Stimulated activated CD8-positive, alpha-beta memory T cell treated with anti-CD3 and anti-CD28 coated beads, Interleukin-7, amount 100 ng/mL, for 4 hours (primary cell): ENCODE measurements at regions not wholly inside any gene's neighbourhood (a gene's known extent, or its start where the extent isn't known, plus 50 kb on each side); places are given as distances from the start of the nearest gene placed in this dataset.

Experiments used
- DNase-seq, 2 donors: peaks; one replicate each; pipeline ENCODE4 v3.0.0-alpha.2; 2020; ENCODE audit warnings: low read depth in 2 of 2

DNA sequence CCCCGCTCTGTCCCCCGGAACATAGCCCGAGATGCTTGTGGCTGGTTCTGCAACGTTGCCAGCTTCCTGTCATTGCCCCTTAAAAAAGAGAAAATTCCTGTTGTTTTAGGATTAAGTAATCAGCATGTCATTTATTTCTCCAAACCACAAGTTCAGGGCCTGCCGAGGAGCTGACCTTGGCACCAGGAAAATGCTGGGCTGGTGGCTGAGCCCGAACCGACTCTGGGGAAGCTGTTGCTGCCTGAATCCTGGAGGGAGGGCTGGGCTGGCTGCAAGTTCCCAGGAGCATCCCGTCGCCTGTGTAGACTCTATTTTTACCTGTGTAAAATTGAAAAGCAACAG, 130.9 kb upstream of the FOXF1 start:
- DNase-seq, result no peak

DNA sequence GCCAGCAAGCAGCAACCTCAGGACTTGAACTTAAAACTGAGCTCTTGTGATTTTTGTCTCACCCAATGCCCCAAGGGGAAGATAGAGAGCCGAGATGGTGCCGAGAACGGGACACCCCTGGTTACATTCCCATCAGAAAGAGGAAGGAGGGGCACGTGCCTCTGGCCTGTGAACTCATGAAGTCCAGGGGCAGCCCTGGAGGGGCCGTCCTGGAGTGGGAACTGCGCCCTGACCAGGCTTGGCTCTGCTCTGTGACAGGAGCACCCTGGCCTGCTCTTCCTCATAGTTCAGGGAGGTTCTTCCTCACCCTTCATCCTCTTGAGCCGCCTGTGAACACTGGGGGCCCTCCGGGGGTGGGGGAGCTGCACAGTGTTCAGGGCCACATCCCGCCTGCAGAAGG, 130.3 kb upstream of the FOXF1 start:
- DNase-seq, result no peak

DNA sequence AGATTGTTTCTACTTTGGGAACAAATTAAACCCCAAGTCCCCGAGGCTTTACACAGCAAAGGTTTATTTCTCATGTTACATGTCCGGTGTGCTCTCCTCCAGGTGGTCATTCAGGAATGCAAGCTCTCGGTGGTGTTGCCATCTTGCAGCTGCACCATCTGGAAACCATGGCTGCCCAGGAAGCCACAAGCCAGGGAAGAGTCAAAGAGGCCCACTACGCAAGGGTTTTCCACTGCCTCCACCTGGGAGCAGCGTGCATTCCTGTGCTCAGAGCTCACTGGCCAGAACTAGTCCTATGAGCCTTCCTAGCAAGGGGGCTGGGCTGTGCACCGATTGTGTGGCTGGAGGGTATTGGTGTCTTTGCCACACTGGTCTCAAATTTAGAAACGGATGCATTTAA, 128.8 kb upstream of the FOXF1 start:
- DNase-seq, result no peak

DNA sequence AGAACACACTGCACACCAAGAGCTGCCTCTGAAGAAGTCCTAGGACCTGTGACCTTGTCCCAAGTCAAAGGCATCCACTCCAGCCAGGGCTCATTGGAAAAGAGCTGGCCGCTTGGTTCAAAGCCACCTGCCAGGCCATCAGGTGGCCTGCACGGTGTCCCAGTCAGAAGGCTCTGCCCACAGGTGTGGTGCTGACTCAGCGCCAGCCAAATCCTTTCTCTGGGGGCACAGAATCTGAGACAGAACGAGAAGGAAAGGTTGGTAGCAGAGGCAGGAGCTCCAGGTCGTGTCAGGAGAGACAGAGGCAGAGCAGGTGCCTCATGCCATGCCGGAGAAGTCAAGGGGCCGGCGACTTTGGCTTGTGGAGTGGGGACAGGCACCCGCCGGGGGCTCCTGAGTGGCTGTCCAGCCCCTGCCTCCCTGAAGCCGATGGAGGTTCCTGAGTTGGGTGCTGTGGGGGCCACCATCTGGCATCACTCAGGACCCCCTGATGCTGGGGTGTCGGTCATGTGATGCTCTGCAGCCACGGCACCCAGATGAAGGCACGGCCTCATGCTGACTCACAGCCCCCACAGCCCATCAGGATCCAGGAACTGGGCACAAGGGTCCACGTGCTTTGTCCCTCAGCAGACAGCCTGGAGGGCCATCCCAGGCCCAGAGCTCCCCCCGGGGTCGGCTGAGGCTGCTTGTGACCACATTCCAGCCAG, 128.1 kb upstream of the FOXF1 start:
- DNase-seq, result no peak

DNA sequence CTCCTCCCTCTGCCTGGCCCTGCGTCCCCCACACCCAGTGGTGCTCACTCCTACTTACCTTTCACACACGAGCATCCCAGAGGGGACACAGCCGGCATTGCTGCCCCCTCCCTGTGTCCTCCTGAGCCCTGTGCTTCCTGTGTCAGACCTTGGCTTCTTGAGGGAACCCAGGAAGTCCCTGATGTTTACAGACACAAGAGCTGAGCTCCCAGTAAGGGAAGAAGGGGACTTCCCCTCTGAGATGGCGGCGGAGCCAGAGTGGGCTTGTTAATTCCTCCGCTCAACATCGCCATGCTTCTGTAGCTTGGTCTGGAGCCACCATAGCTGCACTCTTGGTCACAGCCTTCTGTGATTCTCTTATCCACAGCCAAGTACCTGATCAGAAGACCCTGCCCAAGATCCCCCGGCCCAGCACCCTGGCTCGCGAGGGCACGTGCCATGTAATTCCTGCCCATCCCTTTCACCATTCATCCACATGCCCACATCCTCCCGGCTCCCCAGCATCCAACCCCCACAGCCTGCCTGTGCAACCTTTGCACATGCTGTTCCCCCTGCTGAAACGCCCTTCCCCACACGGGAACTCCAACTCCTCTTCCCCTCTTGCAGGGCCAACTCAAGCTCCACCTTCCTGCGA, 127.4 kb upstream of the FOXF1 start:
- no peak for DNase-seq

DNA sequence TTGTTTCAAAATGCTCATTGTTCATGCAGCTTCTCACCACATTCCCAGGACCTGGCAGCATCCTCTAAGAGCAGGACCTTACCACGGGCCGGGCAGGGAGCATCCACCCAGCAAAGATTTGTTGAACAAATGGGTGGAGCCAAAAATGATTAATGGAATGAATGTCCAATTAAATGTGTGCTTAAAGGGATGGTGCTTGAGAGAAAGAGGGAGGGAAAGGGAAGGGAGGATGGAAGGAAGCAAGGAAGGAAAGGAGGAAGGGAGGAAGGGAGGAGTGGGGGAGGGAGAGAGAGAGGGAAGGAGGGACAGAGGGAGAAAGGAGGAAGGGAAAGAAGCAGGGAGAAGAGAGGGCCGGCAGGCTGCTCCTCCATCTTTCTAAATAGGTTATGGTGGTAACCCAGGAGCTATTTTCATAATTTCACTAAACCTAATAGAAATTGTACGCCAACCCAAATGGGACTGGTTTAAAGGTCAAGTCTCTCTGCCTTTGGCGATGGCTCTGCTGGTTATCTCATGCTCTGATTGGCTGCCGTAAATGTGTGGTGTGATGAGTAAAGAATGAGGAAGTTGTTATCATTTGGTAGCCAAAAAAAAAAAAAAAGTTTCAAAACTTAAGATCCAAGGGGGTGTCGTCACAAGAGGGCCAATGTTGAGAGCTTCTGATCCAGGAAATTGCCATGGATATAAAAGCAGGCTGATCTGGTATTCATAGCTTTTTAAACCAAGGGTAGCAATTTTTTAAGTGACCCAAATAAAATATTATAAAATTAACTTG, 126.7 kb upstream of the FOXF1 start:
- no peak for DNase-seq

DNA sequence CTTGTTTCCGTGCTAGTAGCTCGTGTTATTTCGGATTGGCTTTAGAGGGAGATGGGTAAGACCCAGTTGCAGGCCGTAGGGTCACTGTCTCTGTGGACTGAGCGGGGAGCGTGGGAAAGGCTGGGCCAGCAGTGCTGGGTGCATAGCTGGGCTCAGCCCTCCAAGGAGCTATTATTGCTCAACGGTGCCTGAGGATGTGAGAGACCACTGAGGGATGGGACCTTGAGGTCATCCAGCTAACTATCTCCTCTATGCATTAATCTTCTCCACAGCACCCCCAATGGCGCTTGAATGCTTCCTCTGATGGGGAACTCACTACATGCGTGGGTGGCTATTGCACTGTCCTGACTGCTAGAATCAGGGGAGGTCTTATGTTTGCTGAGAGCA, 126.1 kb upstream of the FOXF1 start:
- DNase-seq, result no peak

DNA sequence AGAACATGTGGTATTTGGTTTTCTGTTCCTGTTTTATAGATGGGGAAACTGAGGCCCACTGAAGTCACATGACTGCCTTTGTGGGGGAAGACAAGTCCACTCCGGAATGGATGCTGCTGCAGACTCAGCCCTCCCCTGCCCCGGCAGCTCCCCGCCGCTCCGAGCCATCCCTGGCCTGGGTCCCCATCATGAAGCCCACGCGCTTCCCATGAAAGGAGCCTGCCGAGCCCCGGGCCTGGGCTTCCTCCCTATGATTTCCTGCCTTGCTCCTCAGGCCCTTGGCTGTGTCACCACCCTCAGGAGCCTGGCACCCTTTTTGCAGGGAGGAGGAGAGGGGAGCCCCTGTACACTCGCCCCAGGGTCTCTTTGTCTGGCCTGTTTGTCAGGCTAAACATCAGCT, 125.3 kb upstream of the FOXF1 start:
- no peak for DNase-seq

DNA sequence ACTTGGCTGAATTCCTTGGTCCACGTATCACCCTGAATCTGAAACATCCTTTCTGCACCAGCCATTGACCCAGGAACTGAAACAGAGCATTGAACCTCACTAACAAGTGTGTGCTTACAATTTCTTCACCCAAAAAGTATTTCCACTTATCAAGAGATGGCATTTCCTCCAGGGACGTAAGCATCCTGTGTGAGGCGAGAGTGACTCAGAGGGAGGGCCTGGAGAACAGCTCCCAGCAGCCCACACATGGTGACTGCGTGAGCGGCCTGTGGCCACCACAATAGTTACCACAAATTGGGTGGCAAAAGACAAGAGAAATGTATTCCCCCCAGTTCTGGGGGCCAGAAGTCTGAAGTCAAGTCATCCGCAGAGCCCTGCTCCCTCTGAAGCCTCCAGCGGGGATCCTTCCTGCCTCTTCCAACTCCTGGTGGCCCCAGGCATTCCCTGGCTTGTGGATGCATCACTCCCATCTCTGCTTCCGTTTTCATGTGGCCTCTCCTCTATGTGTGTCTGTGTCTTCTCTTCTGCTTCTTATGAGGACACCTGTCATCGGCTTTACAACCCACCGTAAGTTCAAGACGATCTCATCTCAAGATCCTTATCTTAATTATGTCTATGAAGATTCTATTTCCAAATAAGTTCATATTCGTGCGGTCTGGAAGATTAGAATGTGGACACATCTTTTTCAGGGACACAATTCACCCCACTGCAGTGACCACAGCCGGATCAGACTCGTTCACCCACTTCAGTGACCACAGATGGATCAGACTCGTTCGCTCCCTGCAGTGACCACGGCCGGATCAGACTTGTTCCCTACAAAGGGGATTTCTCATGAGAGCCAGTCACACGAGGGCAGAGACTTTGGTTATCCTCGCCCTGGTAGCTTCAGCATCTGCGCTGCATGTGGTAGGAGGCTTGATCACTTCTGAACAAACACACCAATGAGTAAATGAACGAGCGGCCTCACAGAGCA, 122.6 kb upstream of the FOXF1 start:
- no peak for DNase-seq

DNA sequence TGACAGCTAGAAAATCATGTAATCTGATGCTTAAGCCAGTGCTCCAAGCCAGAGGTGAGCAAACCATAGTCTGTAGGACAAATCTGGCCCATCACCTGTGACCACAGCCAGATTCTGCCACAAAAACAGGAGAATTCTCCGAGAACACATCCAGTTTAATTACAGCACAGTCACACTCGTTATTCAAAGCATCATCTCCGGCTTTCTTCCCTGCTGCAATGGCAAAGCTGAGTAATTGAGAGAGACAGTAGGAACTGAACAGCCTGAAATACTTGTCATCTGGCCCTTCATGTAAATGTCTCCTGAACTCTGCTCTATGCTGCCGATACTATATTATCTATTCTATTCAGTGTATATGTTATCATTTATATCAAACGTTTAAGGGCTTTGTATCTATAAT, 121.4 kb upstream of the FOXF1 start:
- no peak for DNase-seq

DNA sequence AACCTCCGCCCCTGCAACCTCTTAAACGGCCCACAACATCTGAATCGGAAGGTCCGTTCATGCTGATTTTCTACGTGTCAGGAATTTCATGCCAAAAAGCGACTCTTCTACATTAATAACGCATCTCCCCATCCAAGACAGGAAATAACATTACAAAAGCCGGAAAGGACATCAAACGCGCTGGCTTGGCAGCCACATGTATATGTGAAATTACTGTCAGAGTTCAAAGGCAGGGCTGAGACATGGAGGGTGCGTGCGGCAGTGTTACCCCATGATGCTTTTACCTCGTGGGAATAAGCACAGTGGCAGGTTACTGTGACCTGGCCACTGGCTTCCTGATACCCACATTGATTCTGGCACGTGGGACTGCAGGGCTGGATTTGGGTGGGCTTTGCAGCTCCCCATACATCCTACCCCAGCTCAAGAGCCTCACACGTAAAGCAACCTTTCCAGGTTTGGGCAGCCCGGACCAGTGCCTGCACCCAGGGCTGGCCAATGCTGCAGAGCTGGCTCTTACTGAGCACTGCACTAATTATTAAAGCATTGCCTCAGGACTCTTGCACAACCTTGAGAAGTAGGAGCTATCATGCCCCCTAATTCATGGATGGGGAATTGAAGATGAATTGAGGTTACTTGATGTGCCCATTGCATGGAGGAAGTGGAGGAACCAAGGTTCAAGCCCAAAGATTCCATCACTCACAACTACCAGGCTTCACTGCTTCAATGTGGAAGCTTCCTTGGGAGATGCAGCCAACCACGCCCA, 120.6 kb upstream of the FOXF1 start:
- no peak for DNase-seq

DNA sequence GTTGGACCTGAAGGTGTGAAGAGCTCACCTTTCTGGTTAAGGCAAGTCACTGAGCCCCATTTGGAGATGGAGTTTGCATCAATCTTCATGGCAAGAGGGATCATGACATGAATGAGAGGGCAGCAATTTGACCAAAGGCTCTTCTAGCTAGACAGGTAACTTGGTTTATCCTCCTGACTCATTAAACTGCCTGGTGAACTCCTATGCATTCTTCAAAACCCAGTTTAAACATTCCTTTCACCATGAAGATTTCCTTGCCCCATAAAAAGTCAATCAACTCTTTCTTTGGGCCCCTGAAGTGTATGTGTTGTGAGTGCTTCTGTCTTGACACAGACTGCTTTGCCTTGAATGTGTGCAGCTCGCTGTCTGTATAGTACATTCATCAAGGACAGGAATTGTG, 120.0 kb upstream of the FOXF1 start:
- no peak for DNase-seq

DNA sequence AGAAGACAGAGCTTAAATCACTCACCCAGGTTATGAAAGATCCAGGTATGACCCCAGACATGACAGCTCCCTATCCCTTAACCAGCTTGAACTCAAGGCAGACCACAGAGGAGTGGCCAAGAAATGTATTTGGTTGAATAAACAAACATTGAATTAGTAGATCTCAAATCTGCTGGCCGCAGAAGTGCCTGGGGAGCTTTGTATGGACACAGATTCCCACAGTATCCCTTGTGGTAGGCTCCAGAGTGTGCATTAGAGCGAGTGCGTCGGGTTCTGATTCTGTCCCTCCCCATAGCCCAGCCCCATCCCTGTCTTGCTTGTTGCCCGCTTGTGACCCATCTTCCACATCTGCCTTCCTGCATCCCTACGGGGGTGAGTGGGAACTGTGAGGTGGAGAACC, 118.8 kb upstream of the FOXF1 start:
- DNase-seq, result no peak

DNA sequence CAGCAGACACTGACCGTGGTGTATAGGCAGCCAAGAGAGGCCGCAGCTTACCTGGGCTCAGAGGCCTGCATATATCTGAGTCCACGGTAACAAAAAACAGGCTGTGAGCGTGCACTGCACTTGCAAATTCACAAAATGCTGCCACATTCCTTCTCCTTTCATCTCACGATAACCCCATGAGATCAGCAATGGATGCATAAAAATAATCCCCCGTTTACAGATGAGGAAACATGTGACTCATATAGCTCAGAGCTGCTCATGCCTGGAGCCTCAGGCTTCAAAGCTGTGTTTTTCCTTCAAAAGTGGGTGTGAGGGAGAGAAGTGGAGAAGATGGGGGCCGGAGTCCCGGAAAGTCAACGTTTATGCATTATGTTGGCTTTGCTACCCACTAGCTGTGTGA, 118.3 kb upstream of the FOXF1 start:
- DNase-seq, result no peak

DNA sequence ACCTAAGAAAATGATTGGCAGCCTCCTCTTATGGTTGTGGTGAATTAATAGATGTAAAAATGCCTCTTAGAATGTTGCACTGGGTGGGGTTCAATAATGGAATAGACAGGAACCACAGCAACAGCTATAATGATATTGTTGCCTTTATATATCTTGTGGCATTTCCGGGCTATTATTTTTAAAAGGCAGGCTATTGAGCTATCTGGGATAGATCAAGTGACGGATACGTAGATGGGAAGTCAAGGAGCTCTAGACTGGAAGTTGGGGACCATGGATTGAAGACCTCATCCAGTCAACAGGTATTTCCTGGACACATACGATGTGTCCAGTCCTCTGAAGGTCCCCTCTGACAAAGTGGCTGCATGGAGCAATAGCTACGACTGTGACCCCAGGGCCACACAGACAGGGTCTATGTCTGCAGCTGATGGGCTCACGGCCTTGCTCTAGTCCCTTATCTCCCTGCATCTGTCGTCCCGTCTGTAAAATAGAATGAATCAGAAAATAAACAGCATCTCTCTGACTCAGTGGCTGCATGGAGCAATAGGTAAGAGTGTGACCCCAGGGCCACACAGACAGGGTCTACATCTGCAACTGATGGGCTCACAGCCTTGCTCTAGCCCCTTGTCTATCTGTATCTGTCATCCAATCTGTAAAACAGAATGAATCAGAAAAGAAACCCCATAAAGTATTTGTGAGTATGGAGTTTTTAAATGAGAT, 117.7 kb upstream of the FOXF1 start:
- no peak for DNase-seq

DNA sequence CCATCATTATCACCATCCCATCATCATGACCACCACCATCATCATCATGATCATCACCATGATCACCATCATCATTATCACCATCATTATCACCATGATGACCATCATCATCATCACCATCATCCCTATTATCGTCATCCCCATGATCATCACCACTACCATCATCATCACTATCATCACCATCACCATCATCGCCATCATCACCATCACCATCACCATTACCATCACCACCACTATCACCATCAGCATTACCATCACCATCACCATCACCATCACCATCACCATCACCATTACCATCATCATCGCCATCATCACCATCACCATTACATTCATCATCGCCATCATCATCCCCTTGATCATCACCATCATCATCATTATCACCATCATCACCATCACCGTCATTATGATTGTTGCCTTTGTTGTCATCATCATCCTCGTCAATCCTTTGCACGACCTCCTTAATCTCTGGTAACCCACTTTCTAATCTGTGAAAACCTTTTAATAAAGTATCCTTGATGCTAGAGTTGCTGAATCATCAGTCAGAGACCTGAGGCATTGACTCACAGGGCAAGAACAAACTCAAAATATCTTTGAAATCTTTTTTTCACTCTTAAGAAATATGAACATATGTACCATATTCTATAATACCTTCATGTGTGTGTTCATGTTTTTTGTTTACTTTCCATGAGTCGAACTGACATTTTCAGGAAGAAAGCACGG, 116.3 kb upstream of the FOXF1 start:
- DNase-seq, result no peak

DNA sequence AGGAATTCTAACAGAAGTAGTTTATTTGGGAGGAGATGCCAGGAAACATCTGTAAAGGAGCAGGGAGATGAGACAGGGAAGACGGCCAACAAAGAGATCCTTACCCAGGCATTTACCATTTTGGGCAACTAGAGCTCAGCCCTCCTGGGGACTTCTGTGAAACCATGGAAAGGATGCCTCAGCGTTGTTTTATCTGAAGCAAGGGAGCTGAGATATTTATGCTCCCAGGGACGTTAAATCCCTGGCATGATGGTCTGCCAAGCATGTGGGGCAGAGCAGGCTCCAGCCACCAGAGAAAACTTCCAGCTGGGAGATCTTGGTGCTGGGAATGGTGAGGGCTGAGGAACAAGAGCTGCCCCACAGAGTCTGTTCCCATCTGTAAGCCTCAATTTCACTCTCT, 114.8 kb upstream of the FOXF1 start:
- no peak for DNase-seq

DNA sequence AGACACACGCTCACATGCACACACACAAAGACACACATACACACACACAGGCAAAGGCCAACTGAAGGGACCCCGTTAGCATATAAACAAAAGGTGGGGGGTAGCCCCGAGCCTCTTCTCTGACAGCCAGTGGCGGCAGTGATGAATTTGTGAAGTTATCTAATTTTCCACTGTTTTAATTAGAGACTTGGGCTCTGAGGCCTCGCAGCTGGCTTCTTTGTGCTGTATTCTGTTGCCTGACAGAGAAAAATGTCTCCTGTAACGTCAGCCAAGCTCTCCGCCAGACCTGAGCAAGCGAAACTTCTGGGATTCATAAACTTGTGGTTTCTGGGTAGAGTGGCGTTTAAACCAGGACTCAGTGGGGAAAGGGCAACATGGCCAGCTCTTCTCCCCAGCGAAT, 113.9 kb upstream of the FOXF1 start:
- no peak for DNase-seq

DNA sequence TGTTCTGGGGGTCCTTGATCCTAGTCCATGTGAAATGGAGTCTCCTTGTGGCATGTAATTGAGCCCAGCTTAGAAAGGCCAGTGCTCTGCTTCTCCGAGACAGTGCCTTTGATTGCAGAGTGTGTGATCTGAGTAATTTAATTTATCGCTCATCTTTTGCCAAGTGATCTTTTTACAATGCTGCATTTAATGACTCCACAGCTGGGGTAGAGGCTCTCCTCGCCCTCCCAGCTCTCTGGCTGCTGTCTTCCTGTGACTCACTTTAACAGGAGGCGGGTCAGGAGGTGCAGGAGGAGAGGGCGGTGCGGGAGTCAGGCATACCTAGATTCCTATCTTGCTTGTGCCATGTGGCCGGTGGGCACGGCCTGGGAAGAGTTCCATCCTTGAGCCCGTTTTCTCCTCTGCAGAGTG, 113.4 kb upstream of the FOXF1 start:
- no peak for DNase-seq

DNA sequence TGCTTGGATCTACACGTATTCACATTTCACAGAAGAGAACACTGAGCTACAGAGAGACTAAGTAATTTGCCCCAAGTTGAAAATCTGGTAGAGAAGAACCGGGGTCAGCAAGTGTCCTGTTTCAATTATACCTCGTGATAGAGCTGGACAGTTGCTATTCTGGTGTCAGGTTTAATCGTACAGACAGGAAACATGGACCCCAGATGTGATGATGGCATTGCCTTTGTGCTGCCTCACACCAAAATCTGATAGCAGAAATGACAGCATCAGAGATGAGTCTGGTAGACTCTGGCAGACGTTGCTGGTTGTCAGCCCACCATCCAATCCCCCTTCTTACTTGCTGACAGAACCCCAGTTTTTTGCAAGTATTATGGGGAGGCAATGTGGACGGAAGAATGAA, 112.1 kb upstream of the FOXF1 start:
- DNase-seq, result no peak
